Neuronal stem cell (in vitro differentiated cells): ENCODE measurements at regions not wholly inside any gene's neighbourhood (a gene's known extent, or its start where the extent isn't known, plus 50 kb on each side); places are given as distances from the start of the nearest gene placed in this dataset.

Source experiments
- DNase-seq: peaks from one replicate; pipeline ENCODE4 v3.0.0-alpha.2; 2013; ENCODE audit warnings: low spot score
- H2AFZ ChIP-seq: one replicate; pipeline ENCODE4 v1.6.1; 2013; ENCODE audit warnings: mild to moderate bottlenecking, low read length, inconsistent platforms
- H2AK5ac ChIP-seq: 2 replicates; pipeline ENCODE4 v1.6.1; 2013; ENCODE audit warnings: low read depth, mild to moderate bottlenecking, inconsistent platforms, low read length, moderate library complexity, mixed read lengths
- H2BK120ac ChIP-seq: 2 replicates; pipeline ENCODE4 v1.6.1; 2013; ENCODE audit warnings: low read depth, mild to moderate bottlenecking, inconsistent platforms, low read length, moderate library complexity, mixed read lengths
- H2BK12ac ChIP-seq: one replicate; pipeline ENCODE4 v1.6.1; 2013; ENCODE audit warnings: low read length, inconsistent platforms
- H2BK15ac ChIP-seq: 2 replicates; pipeline ENCODE4 v1.6.1; 2013; ENCODE audit warnings: mild to moderate bottlenecking, low read length, inconsistent platforms, mixed read lengths
- H2BK5ac ChIP-seq: one replicate; pipeline ENCODE4 v1.6.1; 2013; ENCODE audit warnings: inconsistent platforms, mild to moderate bottlenecking, low read length, moderate library complexity
- H3K14ac ChIP-seq: one replicate; pipeline ENCODE4 v1.6.1; 2013; ENCODE audit warnings: low read length, inconsistent platforms
- H3K18ac ChIP-seq: 2 replicates; pipeline ENCODE4 v1.6.1; 2013; ENCODE audit warnings: low read length, inconsistent platforms
- H3K23ac ChIP-seq: 2 replicates; pipeline ENCODE4 v1.6.1; 2013; ENCODE audit warnings: low read depth, mild to moderate bottlenecking, mixed read lengths, low read length, inconsistent platforms; ENCODE audit not compliant: poor library complexity
- H3K27ac ChIP-seq: replicated peaks from 3 replicates; pipeline ENCODE4 v1.5.1; 2013; ENCODE audit warnings: low read length, inconsistent platforms
- H3K27me3 ChIP-seq, 3 experiments: 2 replicates each; pipeline ENCODE4 v1.6.1; 2013; ENCODE audit warnings: low read length in 3 of 3, mild to moderate bottlenecking in 2 of 3, inconsistent platforms in 1 of 3, low read depth in 1 of 3, mixed read lengths in 1 of 3, moderate library complexity in 1 of 3; ENCODE audit not compliant: control insufficient read depth in 3 of 3, insufficient read depth in 3 of 3
- H3K36me3 ChIP-seq, 2 donors: replicated peaks in 1 of 2; 2 replicates each; pipeline ENCODE4 v1.6.1; 2013; ENCODE audit warnings: low read length in 2 of 2; ENCODE audit not compliant: control insufficient read depth in 2 of 2, insufficient read depth in 2 of 2
- H3K4ac ChIP-seq: 2 replicates; pipeline ENCODE4 v1.6.1; 2013; ENCODE audit warnings: inconsistent platforms, mild to moderate bottlenecking, low read length, moderate library complexity
- H3K4me1 ChIP-seq, 2 donors: 1 replicate in 1 of 2; 2 replicates in 1 of 2; pipeline ENCODE4 v1.6.1; 2013; ENCODE audit warnings: low read length in 2 of 2, low read depth in 1 of 2; ENCODE audit not compliant: control insufficient read depth in 2 of 2, insufficient read depth in 1 of 2
- H3K4me2 ChIP-seq: one replicate; pipeline ENCODE4 v1.6.1; 2013; ENCODE audit warnings: mild to moderate bottlenecking, low read length, inconsistent platforms; ENCODE audit not compliant: insufficient read depth, poor library complexity, severe bottlenecking
- H3K4me3 ChIP-seq, 2 donors: 2 replicates each; pipeline ENCODE4 v1.5.1; 2013; ENCODE audit warnings: low read length in 2 of 2, mild to moderate bottlenecking in 2 of 2, inconsistent platforms in 1 of 2, moderate library complexity in 1 of 2
- H3K79me1 ChIP-seq: one replicate; pipeline ENCODE4 v1.6.1; 2013; ENCODE audit warnings: low read depth, mild to moderate bottlenecking, inconsistent platforms, low read length, moderate library complexity
- H3K9ac ChIP-seq: one replicate; pipeline ENCODE4 v1.6.1; 2013; ENCODE audit warnings: mild to moderate bottlenecking, low read depth, low read length, inconsistent platforms; ENCODE audit not compliant: poor library complexity
- H3K9me3 ChIP-seq, 2 donors: replicated peaks in 1 of 2; 2 replicates each; pipeline versions ENCODE3 to v1.6.1; 2013; ENCODE audit warnings: low read length in 2 of 2, mild to moderate bottlenecking in 2 of 2, inconsistent platforms in 1 of 2, low read depth in 1 of 2, mixed read lengths in 1 of 2, moderate library complexity in 1 of 2; ENCODE audit not compliant: control insufficient read depth in 2 of 2, insufficient read depth in 1 of 2
- H4K8ac ChIP-seq: one replicate; pipeline ENCODE4 v1.6.1; 2013; ENCODE audit warnings: low read depth, mild to moderate bottlenecking, inconsistent platforms, low read length, moderate library complexity
- H4K91ac ChIP-seq: one replicate; pipeline ENCODE4 v1.6.1; 2013; ENCODE audit warnings: low read length, low read depth, mild to moderate bottlenecking, inconsistent platforms; ENCODE audit not compliant: poor library complexity
- WGBS, 2 donors: extraction: QIAGEN DNeasy Blood & Tissue Kit; methylation state at CpG; one replicate each; pipeline ENCODE4 v1.1.7; 2013; ENCODE audit warnings: missing lambda C conversion rate in 2 of 2, mixed read lengths in 1 of 2; ENCODE audit not compliant: insufficient read length in 2 of 2, insufficient replicate concordance in 1 of 2; ENCODE audit errors: extremely low coverage in 2 of 2; 5-methylcytosine and 5-hydroxymethylcytosine counted together

GRCh38 chr2:144146876-144147275 is 373.0 kb downstream of the ZEB2 start:
- H3K4me3 ChIP-seq: no peak overlapping the region
- H3K18ac ChIP-seq: no peak overlapping the region
- H3K9me3 ChIP-seq: no peaks in the 10 kb centered on the region
- no peak overlapping the region for H3K23ac ChIP-seq
- H3K36me3 ChIP-seq: no peaks in the 10 kb centered on the region
- no peaks in the 10 kb centered on the region for H3K4me1 ChIP-seq
- no peaks in the 10 kb centered on the region for H3K79me1 ChIP-seq
- no peak overlapping the region for H4K91ac ChIP-seq
- no peak overlapping the region for H2AFZ ChIP-seq
- WGBS, 2 donors: no CpG with 5 or more reads among the region's 2 CpGs
- H3K27ac ChIP-seq: no peak overlapping the region
- H3K27me3 ChIP-seq: no peaks in the 10 kb centered on the region
- H2BK5ac ChIP-seq: no peak overlapping the region
- H3K14ac ChIP-seq: no peak overlapping the region
- H2BK15ac ChIP-seq: no peak overlapping the region
- no peak for DNase-seq
- H3K4me2 ChIP-seq: no peak overlapping the region
- H4K8ac ChIP-seq: no peak overlapping the region
- no peak overlapping the region for H3K4ac ChIP-seq
- H2BK12ac ChIP-seq: no peak overlapping the region
- H3K9ac ChIP-seq: no peak overlapping the region
- H2AK5ac ChIP-seq: no peak overlapping the region
- H2BK120ac ChIP-seq: no peak overlapping the region

- Histone ChIP-seq H3K27me3 (no peaks in the 10 kb centered on the region), H3K4me3 (no peak overlapping the region), H2AK5ac (no peak overlapping the region), H2BK12ac (no peak overlapping the region), H2AFZ (no peak overlapping the region), H4K8ac (no peak overlapping the region), H4K91ac (no peak overlapping the region), H3K23ac (no peak overlapping the region), H3K4ac (no peak overlapping the region), H3K14ac (no peak overlapping the region), H2BK15ac (no peak overlapping the region), H3K9ac (no peak overlapping the region), H3K36me3 (no peaks in the 10 kb centered on the region), H3K18ac (no peak overlapping the region), H3K9me3 (no peaks in the 10 kb centered on the region), H2BK120ac (no peak overlapping the region), H3K79me1 (no peaks in the 10 kb centered on the region), H3K4me1 (no peaks in the 10 kb centered on the region), H3K4me2 (no peak overlapping the region), H3K27ac (no peak overlapping the region), H2BK5ac (no peak overlapping the region)
- no CpG with 5 or more reads among the region's 1 CpG for WGBS, 2 donors
- no peak for DNase-seq
These were observed 373.8 kb downstream of the ZEB2 start for GRCh38 chr2:144146076-144146475.

GRCh38 chr2:144143294-144144151 is 376.4 kb downstream of the ZEB2 start:
- Histone ChIP-seq H4K8ac (no peak overlapping the region), H2AFZ (no peak overlapping the region), H2BK15ac (no peak overlapping the region), H3K9ac (no peak overlapping the region), H3K14ac (no peak overlapping the region), H3K27me3 (no peaks in the 10 kb centered on the region), H2BK5ac (no peak overlapping the region), H3K79me1 (no peaks in the 10 kb centered on the region), H3K4me3 (no peak overlapping the region), H4K91ac (no peak overlapping the region), H3K23ac (no peak overlapping the region), H3K9me3 (no peaks in the 10 kb centered on the region), H2AK5ac (no peak overlapping the region), H3K4me1 (peaks cover 0 to under 1% of the 10 kb centered on the region in 2 donors), H3K36me3 (no peaks in the 10 kb centered on the region), H2BK12ac (no peak overlapping the region), H3K18ac (no peak overlapping the region), H3K4me2 (no peak overlapping the region), H3K4ac (no peak overlapping the region), H3K27ac (no peak overlapping the region), H2BK120ac (no peak overlapping the region)
- WGBS, 2 donors: no CpG with 5 or more reads among the region's 4 CpGs
- DNase-seq: no peak

DNA sequence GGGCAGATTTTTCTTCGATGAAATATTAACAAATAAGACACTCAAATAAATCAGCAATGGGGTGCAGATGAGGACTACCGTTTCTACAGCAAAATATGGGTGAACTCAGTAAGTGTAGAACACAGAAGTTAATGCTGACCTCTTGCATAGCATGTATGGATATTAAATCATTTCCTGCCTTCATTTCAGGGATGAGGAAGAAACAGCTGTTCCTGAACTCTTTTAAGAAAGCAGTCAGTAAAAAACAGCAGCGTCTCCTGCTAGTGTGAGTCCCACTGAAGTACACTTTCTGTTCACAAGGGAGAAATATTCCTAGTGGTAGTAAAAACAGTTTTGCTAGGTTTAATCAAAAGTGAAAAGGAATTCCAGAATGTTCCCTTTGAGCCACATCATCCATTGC is 379.0 kb downstream of the ZEB2 start:
- Histone ChIP-seq H2AK5ac (no peak overlapping the region), H3K4me1 (peaks cover 5 to 9% of the 10 kb centered on the region in 2 donors), H4K8ac (no peak overlapping the region), H4K91ac (no peak overlapping the region), H2BK5ac (no peak overlapping the region), H3K23ac (no peak overlapping the region), H3K9me3 (no peaks in the 10 kb centered on the region), H2BK12ac (no peak overlapping the region), H3K14ac (no peak overlapping the region), H3K4me3 (no peak overlapping the region), H3K4ac (no peak overlapping the region), H3K9ac (no peak overlapping the region), H2BK120ac (no peak overlapping the region), H2BK15ac (no peak overlapping the region), H3K79me1 (no peaks in the 10 kb centered on the region), H3K36me3 (no peaks in the 10 kb centered on the region), H3K27ac (no peak overlapping the region), H3K27me3 (no peaks in the 10 kb centered on the region), H3K18ac (no peak overlapping the region), H3K4me2 (no peak overlapping the region), H2AFZ (no peak overlapping the region)
- no CpG with 5 or more reads among the region's 3 CpGs for WGBS, 2 donors
- no peak for DNase-seq
